Liver (tissue), 3 donors: ENCODE measurements at regions not wholly inside any gene's neighbourhood (a gene's known extent, or its start where the extent isn't known, plus 50 kb on each side); places are given as distances from the start of the nearest gene placed in this dataset.

Experiments used
- CTCF ChIP-seq: fragments of 150-350 bp; IDR thresholded peaks from 2 replicates; pipeline ENCODE4 v1.5.1; 2017; ENCODE audit warnings: improper control_type of control experiment, low read depth, low read length; ENCODE audit not compliant: missing input control
- EGR1 ChIP-seq, 2 donors: IDR thresholded peaks; 2 replicates each; pipeline ENCODE4 v1.6.1; 2016 to 2018; ENCODE audit warnings: antibody characterized with exemption in 2 of 2, low read depth in 2 of 2
- TF ChIP-seq, protein P1 (sequence below): IDR thresholded peaks from 2 replicates; pipeline ENCODE4 v1.6.1; 2016; ENCODE audit warnings: antibody characterized with exemption, mild to moderate bottlenecking
- donor health status: healthy.
- donor health status: healthy.

DNA sequence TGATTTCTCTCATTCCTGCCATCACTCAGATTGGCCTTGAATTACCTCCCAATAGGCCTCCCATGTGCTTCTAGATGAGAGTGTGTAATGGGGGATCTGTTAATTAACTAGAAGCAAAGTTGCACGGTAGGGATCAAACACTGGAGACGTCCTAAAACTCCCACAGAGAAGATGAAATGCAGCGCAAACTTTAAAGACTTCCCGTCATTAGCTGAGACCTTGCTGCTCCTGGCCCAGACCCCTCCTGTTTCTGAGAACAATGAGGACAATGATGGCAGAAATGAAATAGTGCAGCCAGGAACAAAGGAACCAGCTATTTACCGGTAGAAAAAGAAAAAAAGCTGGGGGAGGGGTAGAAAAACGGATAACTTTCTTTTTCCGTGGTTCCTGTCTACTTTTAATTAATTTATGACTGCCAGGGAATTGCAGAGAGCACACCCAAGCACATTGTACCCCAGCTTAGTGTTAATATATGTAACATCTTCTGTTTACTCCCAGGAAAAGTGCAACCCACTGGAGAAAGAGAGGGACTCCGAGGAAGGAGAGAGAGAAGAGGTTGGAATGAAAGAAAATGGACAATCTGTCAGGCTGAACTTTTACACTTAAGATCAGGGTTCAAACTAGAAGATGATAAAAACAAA lies 280.7 kb upstream of the SOX5 start:
- TF ChIP-seq, protein P1, sequence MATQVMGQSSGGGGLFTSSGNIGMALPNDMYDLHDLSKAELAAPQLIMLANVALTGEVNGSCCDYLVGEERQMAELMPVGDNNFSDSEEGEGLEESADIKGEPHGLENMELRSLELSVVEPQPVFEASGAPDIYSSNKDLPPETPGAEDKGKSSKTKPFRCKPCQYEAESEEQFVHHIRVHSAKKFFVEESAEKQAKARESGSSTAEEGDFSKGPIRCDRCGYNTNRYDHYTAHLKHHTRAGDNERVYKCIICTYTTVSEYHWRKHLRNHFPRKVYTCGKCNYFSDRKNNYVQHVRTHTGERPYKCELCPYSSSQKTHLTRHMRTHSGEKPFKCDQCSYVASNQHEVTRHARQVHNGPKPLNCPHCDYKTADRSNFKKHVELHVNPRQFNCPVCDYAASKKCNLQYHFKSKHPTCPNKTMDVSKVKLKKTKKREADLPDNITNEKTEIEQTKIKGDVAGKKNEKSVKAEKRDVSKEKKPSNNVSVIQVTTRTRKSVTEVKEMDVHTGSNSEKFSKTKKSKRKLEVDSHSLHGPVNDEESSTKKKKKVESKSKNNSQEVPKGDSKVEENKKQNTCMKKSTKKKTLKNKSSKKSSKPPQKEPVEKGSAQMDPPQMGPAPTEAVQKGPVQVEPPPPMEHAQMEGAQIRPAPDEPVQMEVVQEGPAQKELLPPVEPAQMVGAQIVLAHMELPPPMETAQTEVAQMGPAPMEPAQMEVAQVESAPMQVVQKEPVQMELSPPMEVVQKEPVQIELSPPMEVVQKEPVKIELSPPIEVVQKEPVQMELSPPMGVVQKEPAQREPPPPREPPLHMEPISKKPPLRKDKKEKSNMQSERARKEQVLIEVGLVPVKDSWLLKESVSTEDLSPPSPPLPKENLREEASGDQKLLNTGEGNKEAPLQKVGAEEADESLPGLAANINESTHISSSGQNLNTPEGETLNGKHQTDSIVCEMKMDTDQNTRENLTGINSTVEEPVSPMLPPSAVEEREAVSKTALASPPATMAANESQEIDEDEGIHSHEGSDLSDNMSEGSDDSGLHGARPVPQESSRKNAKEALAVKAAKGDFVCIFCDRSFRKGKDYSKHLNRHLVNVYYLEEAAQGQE, result no peak
- no peak for TF ChIP-seq CTCF
- TF ChIP-seq EGR1 (IDR thresholded peaks at IDR 0.05; ENCODE audit: low read depth in 2 of 2), result no peak
